HG02938 (cell line): ENCODE measurements at regions not wholly inside any gene's neighbourhood (a gene's known extent, or its start where the extent isn't known, plus 50 kb on each side); places are given as distances from the start of the nearest gene placed in this dataset.
"Not testable (repeated sequence)": the region's sequence is repeated elsewhere in the genome, so short reads cannot be mapped to it uniquely, and the experiment has no call there.

Experiments used
- ATAC-seq: cut with Tn5 transposase; IDR thresholded peaks from one replicate; pipeline ENCODE4 v1.9.1; 2021; ENCODE audit warnings: mild to moderate bottlenecking, moderate library complexity; ENCODE audit not compliant: unreplicated experiment

- ATAC-seq = not testable (repeated sequence)
Observed at GRCh38 chr15:31647337-31647826, 320.7 kb downstream of the KLF13 start.

- not testable (repeated sequence) for ATAC-seq
Observed at GRCh38 chr15:31649634-31650033, 323.0 kb downstream of the KLF13 start.

GRCh38 chr15:31650055-31650701, 323.5 kb downstream of the KLF13 start:
- ATAC-seq = not testable (repeated sequence)

- not testable (repeated sequence) for ATAC-seq
Observed at GRCh38 chr15:31656915-31657314, 330.3 kb downstream of the KLF13 start.

- no peak for ATAC-seq
Observed at GRCh38 chr15:31660816-31661215, 334.2 kb downstream of the KLF13 start.

- ATAC-seq = not testable (repeated sequence)
Observed at GRCh38 chr15:31665732-31666131, 339.1 kb downstream of the KLF13 start.

GRCh38 chr15:31669158-31669908, 342.7 kb downstream of the KLF13 start:
- ATAC-seq = not testable (repeated sequence)

- not testable (repeated sequence) for ATAC-seq
Observed at GRCh38 chr15:31673263-31673662, 346.6 kb downstream of the KLF13 start.

- not testable (repeated sequence) for ATAC-seq
Observed at GRCh38 chr15:31681529-31682259, 348.6 kb upstream of the CHRNA7 start.

GRCh38 chr15:31687088-31687487, 343.2 kb upstream of the CHRNA7 start:
- ATAC-seq = not testable (repeated sequence)

GRCh38 chr15:31696509-31696908, 333.8 kb upstream of the CHRNA7 start:
- not testable (repeated sequence) for ATAC-seq

- not testable (repeated sequence) for ATAC-seq
Observed at GRCh38 chr15:31705076-31705678, 325.1 kb upstream of the CHRNA7 start.

- ATAC-seq = peak; percentile 64
Observed at GRCh38 chr15:31707944-31708702, 322.2 kb upstream of the CHRNA7 start.

- ATAC-seq = peak; percentile 84
Observed at GRCh38 chr15:31708703-31709327, 321.5 kb upstream of the CHRNA7 start.

GRCh38 chr15:31709479-31709878, 320.8 kb upstream of the CHRNA7 start:
- not testable (repeated sequence) for ATAC-seq

- ATAC-seq = not testable (repeated sequence)
Observed at GRCh38 chr15:31710806-31711205, 319.5 kb upstream of the CHRNA7 start.

GRCh38 chr15:31715208-31715607, 315.1 kb upstream of the CHRNA7 start:
- not testable (repeated sequence) for ATAC-seq

GRCh38 chr15:31718625-31719024, 311.7 kb upstream of the CHRNA7 start:
- ATAC-seq = not testable (repeated sequence)

GRCh38 chr15:31719396-31720022, 310.8 kb upstream of the CHRNA7 start:
- not testable (repeated sequence) for ATAC-seq
